ENCODE measurements at regions not wholly inside any gene's neighbourhood (a gene's known extent, or its start where the extent isn't known, plus 50 kb on each side); places are given as distances from the start of the nearest gene placed in this dataset.

- TF ChIP-seq CTCF (conservative IDR thresholded peaks at IDR 0.05; ENCODE audit: low read depth in 2 of 2), result no peak
- TF ChIP-seq POLR2AphosphoS5 (IDR thresholded peaks at IDR 0.05; ENCODE audit: low read depth), result no peak
- TF ChIP-seq CREB1 (CRISPR knock-in tag; IDR thresholded peaks at IDR 0.05; ENCODE audit: low read depth), result no peak
- TF ChIP-seq EZH2phosphoT487 (IDR thresholded peaks at IDR 0.05; ENCODE audit: unreplicated experiment), result no peak
- TF ChIP-seq REST (IDR thresholded peaks at IDR 0.05; ENCODE audit: unreplicated experiment), result no peak
- TF ChIP-seq JUNB (IDR thresholded peaks at IDR 0.05; ENCODE audit: unreplicated experiment), result no peak
- TF ChIP-seq, protein P1, sequence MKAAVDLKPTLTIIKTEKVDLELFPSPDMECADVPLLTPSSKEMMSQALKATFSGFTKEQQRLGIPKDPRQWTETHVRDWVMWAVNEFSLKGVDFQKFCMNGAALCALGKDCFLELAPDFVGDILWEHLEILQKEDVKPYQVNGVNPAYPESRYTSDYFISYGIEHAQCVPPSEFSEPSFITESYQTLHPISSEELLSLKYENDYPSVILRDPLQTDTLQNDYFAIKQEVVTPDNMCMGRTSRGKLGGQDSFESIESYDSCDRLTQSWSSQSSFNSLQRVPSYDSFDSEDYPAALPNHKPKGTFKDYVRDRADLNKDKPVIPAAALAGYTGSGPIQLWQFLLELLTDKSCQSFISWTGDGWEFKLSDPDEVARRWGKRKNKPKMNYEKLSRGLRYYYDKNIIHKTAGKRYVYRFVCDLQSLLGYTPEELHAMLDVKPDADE (IDR thresholded peaks at IDR 0.05), result no peak
- TF ChIP-seq STAT1 (IDR thresholded peaks at IDR 0.05; ENCODE audit: unreplicated experiment), result no peak
- no peak for TF ChIP-seq EZH2 (IDR thresholded peaks at IDR 0.05; ENCODE audit: low read depth, unreplicated experiment)
- no peak for TF ChIP-seq NANOG (IDR thresholded peaks at IDR 0.05; ENCODE audit: borderline replicate concordance)
- no peak for TF ChIP-seq ZNF331 (CRISPR knock-in tag; IDR thresholded peaks at IDR 0.05; ENCODE audit: low read depth)
These were observed 694.1 kb downstream of the USP25 start for GRCh38 chr21:16423921-16424320.

All from GM23338 (cell line).